WTC11 (cell line): ENCODE measurements at regions not wholly inside any gene's neighbourhood (a gene's known extent, or its start where the extent isn't known, plus 50 kb on each side); places are given as distances from the start of the nearest gene placed in this dataset.

Experiments used
- CREB1 ChIP-seq: sonication (generic); formaldehyde crosslinking; IDR thresholded peaks from 2 replicates; pipeline ENCODE4 v1.8.0; 2023; ENCODE audit warnings: mild to moderate bottlenecking, missing genetic modification reagents
- JUN ChIP-seq: sonication (generic); formaldehyde crosslinking; IDR thresholded peaks from 2 replicates; pipeline ENCODE4 v1.8.0; 2023; ENCODE audit warnings: mild to moderate bottlenecking, missing genetic modification reagents
- ZNF232 ChIP-seq: sonication (generic); formaldehyde crosslinking; IDR thresholded peaks from 2 replicates; pipeline ENCODE4 v1.8.0; 2022; ENCODE audit warnings: mild to moderate bottlenecking, missing genetic modification reagents
- TF ChIP-seq, protein P1 (sequence below): sonication (generic); formaldehyde crosslinking; conservative IDR thresholded peaks from 2 replicates; pipeline ENCODE4 v1.8.1; 2022; ENCODE audit warnings: mild to moderate bottlenecking, missing genetic modification reagents
- TF ChIP-seq, protein P2 (sequence below): fragments of 200-600 bp; IDR thresholded peaks from 2 replicates; pipeline ENCODE4 v1.8.0; 2022; ENCODE audit warnings: antibody characterized with exemption
- TF ChIP-seq, protein P3 (sequence below): fragments of 250-450 bp; sonication (Bioruptor Pico); IDR thresholded peaks from 2 replicates; pipeline ENCODE4 v2.1.2; 2022; ENCODE audit warnings: mild to moderate bottlenecking, moderate library complexity

DNA sequence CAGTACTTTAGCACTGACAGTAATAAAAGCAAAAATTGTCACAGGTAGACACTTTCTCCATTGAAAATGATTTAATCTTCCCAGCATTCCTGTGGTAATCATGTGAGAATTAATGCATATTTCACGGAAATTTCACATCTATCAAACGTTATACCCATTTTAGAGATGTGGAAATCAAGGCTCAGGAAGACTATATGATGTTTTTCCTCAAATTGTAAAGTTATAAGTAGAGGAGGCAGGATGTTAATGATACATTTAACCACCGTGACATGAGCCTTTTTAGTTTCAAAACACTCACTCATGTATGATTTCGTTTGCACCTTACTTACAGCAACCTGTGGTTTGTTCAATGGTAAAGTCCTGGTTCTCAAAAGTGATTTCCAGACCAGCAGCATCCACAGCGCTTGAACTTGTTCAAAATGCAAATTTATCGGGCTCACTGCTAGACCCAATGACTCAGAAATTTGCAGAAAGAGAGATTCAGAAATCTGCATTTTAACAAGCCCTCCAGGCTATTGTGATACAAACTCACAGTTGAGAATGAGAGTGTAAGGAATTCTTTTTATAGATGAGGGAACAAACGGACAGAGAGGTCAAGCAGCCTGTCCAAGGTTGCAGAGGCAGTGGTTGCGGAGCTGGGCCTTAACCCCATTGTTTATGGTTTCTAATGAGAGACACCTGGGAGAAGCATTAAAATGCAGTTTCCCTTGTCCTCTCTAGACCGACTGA, 654.8 kb upstream of the TBX3 start:
- TF ChIP-seq ZNF232 (CRISPR knock-in tag), result no peak
- no peak for TF ChIP-seq CREB1 (CRISPR knock-in tag)
- TF ChIP-seq, protein P1, sequence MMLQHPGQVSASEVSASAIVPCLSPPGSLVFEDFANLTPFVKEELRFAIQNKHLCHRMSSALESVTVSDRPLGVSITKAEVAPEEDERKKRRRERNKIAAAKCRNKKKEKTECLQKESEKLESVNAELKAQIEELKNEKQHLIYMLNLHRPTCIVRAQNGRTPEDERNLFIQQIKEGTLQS (CRISPR knock-in tag), result no peak
- TF ChIP-seq, protein P2, sequence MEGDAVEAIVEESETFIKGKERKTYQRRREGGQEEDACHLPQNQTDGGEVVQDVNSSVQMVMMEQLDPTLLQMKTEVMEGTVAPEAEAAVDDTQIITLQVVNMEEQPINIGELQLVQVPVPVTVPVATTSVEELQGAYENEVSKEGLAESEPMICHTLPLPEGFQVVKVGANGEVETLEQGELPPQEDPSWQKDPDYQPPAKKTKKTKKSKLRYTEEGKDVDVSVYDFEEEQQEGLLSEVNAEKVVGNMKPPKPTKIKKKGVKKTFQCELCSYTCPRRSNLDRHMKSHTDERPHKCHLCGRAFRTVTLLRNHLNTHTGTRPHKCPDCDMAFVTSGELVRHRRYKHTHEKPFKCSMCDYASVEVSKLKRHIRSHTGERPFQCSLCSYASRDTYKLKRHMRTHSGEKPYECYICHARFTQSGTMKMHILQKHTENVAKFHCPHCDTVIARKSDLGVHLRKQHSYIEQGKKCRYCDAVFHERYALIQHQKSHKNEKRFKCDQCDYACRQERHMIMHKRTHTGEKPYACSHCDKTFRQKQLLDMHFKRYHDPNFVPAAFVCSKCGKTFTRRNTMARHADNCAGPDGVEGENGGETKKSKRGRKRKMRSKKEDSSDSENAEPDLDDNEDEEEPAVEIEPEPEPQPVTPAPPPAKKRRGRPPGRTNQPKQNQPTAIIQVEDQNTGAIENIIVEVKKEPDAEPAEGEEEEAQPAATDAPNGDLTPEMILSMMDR, result no peak
- TF ChIP-seq, protein P3, sequence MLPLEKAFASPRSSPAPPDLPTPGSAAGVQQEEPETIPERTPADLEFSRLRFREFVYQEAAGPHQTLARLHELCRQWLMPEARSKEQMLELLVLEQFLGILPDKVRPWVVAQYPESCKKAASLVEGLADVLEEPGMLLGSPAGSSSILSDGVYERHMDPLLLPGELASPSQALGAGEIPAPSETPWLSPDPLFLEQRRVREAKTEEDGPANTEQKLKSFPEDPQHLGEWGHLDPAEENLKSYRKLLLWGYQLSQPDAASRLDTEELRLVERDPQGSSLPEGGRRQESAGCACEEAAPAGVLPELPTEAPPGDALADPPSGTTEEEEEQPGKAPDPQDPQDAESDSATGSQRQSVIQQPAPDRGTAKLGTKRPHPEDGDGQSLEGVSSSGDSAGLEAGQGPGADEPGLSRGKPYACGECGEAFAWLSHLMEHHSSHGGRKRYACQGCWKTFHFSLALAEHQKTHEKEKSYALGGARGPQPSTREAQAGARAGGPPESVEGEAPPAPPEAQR, result no peak
- no peak for TF ChIP-seq JUN (CRISPR knock-in tag)
